PC-9 (cell line): ENCODE measurements at regions not wholly inside any gene's neighbourhood (a gene's known extent, or its start where the extent isn't known, plus 50 kb on each side); places are given as distances from the start of the nearest gene placed in this dataset.

Source experiments
- EZH2 ChIP-seq: fragments of 200-600 bp; sonication (generic); IDR thresholded peaks from 2 replicates; pipeline ENCODE4 v1.8.0; 2017; ENCODE audit warnings: antibody characterized with exemption, low read depth
- TF ChIP-seq, protein P1 (sequence below): fragments of 200-600 bp; sonication (generic); conservative IDR thresholded peaks from 2 replicates; pipeline ENCODE4 v1.6.1; 2017; ENCODE audit warnings: mixed run types, antibody characterized with exemption, mild to moderate bottlenecking, moderate library complexity

GRCh38 chr7:140245611-140246105 is 68.9 kb upstream of the KDM7A start:
- TF ChIP-seq, protein P1, sequence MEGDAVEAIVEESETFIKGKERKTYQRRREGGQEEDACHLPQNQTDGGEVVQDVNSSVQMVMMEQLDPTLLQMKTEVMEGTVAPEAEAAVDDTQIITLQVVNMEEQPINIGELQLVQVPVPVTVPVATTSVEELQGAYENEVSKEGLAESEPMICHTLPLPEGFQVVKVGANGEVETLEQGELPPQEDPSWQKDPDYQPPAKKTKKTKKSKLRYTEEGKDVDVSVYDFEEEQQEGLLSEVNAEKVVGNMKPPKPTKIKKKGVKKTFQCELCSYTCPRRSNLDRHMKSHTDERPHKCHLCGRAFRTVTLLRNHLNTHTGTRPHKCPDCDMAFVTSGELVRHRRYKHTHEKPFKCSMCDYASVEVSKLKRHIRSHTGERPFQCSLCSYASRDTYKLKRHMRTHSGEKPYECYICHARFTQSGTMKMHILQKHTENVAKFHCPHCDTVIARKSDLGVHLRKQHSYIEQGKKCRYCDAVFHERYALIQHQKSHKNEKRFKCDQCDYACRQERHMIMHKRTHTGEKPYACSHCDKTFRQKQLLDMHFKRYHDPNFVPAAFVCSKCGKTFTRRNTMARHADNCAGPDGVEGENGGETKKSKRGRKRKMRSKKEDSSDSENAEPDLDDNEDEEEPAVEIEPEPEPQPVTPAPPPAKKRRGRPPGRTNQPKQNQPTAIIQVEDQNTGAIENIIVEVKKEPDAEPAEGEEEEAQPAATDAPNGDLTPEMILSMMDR, result no peak
- TF ChIP-seq EZH2, result no peak
